GM12873 (cell line): ENCODE measurements at regions not wholly inside any gene's neighbourhood (a gene's known extent, or its start where the extent isn't known, plus 50 kb on each side); places are given as distances from the start of the nearest gene placed in this dataset.

Experiments
- TF ChIP-seq, protein P1 (sequence below): IDR thresholded peaks from 2 replicates; pipeline ENCODE4 v1.5.1; 2012; ENCODE audit warnings: low read depth, mild to moderate bottlenecking, moderate library complexity, low read length, control low read depth; ENCODE audit not compliant: insufficient read depth; ENCODE audit errors: missing control alignments

DNA sequence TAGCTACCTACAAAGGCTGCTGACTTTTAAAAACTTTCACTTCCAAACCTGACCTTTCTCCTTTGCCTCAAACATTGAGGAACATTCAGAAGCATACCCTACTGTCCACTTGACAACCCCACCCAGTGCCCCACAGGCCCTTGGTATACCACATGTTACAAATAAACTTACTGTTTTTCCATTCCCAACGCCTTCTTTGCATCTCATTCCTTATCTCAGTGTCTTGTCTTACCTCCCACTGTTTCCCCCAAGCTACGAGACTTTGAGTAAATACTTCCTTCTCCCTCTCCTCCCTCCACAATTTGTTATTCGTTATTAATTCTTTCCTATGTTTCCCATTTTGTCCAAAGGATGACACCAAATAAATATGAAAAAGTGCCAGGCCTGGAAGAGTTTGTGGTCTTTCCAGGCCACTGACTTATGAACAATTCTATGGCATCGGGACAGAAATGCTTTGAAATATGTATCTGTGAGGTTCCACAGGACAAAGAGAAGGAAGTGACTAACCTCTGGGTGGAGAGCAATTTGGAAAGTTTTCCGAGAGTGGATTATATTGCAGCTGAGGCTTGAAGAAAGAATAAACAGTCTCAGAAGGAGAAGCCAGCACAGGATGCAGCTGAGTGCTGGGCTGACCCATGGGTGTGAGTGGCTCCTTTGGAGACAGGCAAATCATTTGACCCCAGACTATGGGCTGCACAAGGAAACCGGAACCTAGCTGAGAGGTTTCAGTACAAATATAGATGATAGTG, 409.0 kb downstream of the LPIN1 start:
- TF ChIP-seq, protein P1, sequence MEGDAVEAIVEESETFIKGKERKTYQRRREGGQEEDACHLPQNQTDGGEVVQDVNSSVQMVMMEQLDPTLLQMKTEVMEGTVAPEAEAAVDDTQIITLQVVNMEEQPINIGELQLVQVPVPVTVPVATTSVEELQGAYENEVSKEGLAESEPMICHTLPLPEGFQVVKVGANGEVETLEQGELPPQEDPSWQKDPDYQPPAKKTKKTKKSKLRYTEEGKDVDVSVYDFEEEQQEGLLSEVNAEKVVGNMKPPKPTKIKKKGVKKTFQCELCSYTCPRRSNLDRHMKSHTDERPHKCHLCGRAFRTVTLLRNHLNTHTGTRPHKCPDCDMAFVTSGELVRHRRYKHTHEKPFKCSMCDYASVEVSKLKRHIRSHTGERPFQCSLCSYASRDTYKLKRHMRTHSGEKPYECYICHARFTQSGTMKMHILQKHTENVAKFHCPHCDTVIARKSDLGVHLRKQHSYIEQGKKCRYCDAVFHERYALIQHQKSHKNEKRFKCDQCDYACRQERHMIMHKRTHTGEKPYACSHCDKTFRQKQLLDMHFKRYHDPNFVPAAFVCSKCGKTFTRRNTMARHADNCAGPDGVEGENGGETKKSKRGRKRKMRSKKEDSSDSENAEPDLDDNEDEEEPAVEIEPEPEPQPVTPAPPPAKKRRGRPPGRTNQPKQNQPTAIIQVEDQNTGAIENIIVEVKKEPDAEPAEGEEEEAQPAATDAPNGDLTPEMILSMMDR = no peak

DNA sequence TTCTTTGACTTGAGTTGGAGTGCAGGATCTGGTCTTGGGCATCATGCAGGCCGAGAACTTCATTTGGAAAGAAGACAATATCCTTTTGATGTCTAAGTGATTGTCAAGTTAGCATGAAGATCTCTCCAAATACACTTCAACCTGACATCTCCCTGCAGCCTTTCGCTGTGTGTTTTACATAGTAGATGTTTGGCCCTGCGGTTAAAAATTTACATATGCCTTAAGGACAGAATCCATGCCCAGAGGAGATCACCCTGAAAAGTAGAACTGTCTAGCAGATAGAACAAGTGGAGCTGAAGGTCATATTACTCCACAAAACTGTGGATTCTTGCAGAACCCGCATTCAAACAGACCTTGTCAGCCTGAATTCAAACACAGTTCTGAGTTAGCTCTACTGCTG, 409.9 kb downstream of the LPIN1 start:
- TF ChIP-seq, protein P1 = no peak

DNA sequence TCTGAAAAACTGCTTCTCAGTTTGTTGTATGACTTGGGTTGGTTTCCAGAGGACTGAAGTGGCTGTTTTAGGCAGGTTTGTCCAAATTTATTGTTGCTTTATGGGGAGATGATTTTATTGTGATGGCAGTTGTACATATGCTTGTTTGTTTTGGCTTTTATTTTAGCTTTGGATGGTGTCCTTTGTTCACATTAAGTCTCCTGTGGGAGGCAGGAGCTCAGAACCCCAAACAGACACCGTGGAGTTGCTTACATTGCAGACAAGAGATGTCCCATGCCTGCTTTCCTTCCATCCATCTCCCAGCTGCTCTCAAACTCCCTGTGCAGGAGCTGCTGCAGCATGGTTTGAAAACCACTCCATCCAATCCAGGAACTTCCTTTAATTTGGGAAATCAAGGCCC, 414.7 kb downstream of the LPIN1 start:
- TF ChIP-seq, protein P1 = no peak

DNA sequence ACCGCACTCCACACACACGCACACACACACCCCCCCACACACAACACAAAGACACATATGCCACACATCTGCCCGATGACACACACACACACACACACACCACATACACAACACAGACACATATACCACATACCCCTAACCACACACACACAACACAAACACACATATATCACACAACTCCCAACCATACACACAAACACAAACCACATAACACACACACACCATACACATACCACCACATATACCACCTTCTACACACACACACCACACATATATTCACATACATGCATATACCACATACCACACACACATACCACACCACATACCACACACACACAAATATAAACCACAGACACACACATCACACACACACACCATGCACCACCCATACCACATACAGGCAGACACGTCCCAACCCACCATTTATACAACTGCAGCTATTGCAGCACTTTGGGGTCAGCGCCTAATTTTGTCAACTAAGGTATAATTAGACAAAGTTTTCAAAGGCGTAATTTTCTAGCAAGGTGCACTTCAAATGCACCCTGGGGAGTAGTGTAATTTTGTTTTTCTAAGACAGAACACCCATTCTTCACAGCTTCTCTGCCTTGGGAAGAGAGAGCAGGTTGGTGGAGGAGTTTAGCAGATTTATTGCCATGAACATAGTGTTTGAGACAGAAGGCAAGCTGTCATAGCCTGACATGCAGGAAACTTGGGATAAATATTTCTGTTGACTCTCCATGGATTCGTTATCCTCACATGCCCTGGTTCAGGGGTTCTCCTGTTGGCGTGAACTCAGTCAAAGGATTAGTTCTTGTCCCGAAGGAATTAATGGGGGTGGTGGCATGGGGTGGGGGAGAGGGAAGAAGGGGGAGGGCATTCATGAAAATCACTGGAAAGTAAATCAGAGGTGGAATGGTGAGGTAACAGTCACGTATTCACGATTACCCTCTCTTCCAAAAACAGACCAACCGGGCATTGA, 416.1 kb downstream of the LPIN1 start:
- TF ChIP-seq, protein P1 = no peak

DNA sequence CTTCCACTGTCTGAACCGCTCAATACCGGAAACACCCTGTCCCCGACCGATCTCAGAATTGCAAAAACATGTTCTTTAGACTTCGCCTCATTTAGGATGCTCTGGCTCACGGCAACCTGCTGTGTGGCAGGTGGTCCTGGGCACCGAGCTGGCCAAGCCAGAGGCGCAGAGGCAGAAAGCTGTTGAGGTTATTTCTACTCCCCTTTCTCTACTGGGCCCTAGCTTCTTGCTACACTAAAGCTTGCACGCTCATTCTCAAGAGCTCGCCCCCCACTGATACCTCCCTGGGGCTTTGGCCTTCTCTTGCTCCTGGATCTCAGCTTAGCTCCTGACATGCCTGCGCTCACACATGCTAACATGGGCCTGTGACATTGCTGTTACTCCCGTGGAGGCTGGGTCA, 417.4 kb downstream of the LPIN1 start:
- TF ChIP-seq, protein P1 = no peak

DNA sequence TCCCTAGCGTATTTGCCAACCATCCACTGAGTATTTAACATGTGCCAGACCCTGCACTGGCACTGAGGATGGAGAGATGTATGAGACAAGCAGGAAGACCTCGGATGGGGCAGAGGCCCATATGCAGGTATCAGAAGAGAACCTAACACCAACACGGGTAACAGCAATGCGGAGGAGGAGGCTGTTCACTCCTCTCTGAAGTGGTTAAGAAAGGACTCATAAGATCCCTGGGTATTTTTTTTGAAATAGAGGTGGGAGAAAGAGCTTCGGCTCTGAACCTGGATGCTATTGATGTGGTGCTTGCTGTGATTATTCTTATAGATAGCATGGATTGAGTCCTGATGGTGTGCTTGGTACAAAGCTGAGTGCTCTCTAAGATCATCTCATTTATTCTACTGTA, 418.3 kb downstream of the LPIN1 start:
- TF ChIP-seq, protein P1 = no peak
